SK-N-SH (cell line): ENCODE measurements at regions not wholly inside any gene's neighbourhood (a gene's known extent, or its start where the extent isn't known, plus 50 kb on each side); places are given as distances from the start of the nearest gene placed in this dataset.

ENCODE experiments used
- CTCF ChIA-PET: fragments of 300-600, 350-600 bp; formaldehyde crosslinking; extraction: SDS; loops from one replicate; lab custom pipeline; 2021; lab: Yijun Ruan, JAX
- POLR2A ChIA-PET: fragments of 350-600 bp; sonication (Branson Sonifier 250); formaldehyde crosslinking; extraction: SDS; loops from one replicate; lab custom pipeline; 2020; ENCODE audit warnings: antibody characterized with exemption, inconsistent platforms; lab: Yijun Ruan, JAX
- DNase-seq: peaks from one replicate; pipeline ENCODE4 v3.0.0; 2012
- H2AFZ ChIP-seq: fragments of 200-600 bp; sonication (generic); 2 replicates; pipeline ENCODE4 v1.8.1; 2016; ENCODE audit warnings: antibody characterized with exemption, mild to moderate bottlenecking, low read depth
- H3F3A ChIP-seq: fragments of 200-600 bp; sonication (generic); replicated peaks from 2 replicates; pipeline ENCODE3; 2016; ENCODE audit warnings: antibody characterized with exemption, mild to moderate bottlenecking; ENCODE audit not compliant: insufficient read depth
- H3K27ac ChIP-seq, 2 experiments: fragments of 200-500 bp in 1 of 2; fragments of 200-600 bp in 1 of 2; sonication (Bioruptor generic) in 1 of 2; sonication (generic), shearing (Covaris generic) in 1 of 2; 2 replicates each; pipeline versions ENCODE4 v1.5.1 to v1.6.1; 2014 to 2016; ENCODE audit warnings: low read depth in 2 of 2, inconsistent platforms in 1 of 2, low read length in 1 of 2, mild to moderate bottlenecking in 1 of 2, mixed read lengths in 1 of 2
- H3K27me3 ChIP-seq: fragments of 200-600 bp; sonication (generic), shearing (Covaris generic); 2 replicates; pipeline ENCODE4 v1.6.1; 2016; ENCODE audit warnings: mixed run types; ENCODE audit not compliant: insufficient read depth
- H3K36me3 ChIP-seq, 2 experiments: fragments of 200-500 bp in 1 of 2; fragments of 200-600 bp in 1 of 2; sonication (Bioruptor generic) in 1 of 2; sonication (generic) in 1 of 2; replicated peaks in 1 of 2; 2 replicates each; pipeline versions ENCODE3 to v1.5.1; 2014 to 2016; ENCODE audit warnings: low read length in 1 of 2, mild to moderate bottlenecking in 1 of 2; ENCODE audit not compliant: insufficient read depth in 2 of 2, control insufficient read depth in 1 of 2
- H3K4me1 ChIP-seq, 2 experiments: fragments of 200-500 bp in 1 of 2; fragments of 200-600 bp in 1 of 2; sonication (Bioruptor generic) in 1 of 2; sonication (generic), shearing (Covaris generic) in 1 of 2; 2 replicates each; pipeline versions ENCODE4 v1.5.1 to v1.6.1; 2014 to 2016; ENCODE audit warnings: low read depth in 1 of 2, low read length in 1 of 2, mixed run types in 1 of 2; ENCODE audit not compliant: insufficient read depth in 2 of 2, control insufficient read depth in 1 of 2
- H3K4me2 ChIP-seq: fragments of 200-600 bp; sonication (generic), shearing (Covaris generic); 2 replicates; pipeline ENCODE4 v1.6.1; 2017; ENCODE audit warnings: mixed run types
- H3K4me3 ChIP-seq, 2 experiments: fragments of 200-500 bp in 1 of 2; fragments of 200-600 bp in 1 of 2; sonication (Bioruptor generic) in 1 of 2; sonication (generic), shearing (Covaris generic) in 1 of 2; 2 replicates each; pipeline versions ENCODE4 v1.5.1 to v1.8.1; 2014 to 2016; ENCODE audit warnings: low read depth in 2 of 2, inconsistent platforms in 1 of 2, low read length in 1 of 2, mild to moderate bottlenecking in 1 of 2, mixed read lengths in 1 of 2, moderate library complexity in 1 of 2
- H3K79me2 ChIP-seq: fragments of 200-600 bp; sonication (generic); 2 replicates; pipeline ENCODE4 v1.8.1; 2017; ENCODE audit warnings: mild to moderate bottlenecking; ENCODE audit not compliant: insufficient read depth
- H3K9ac ChIP-seq: fragments of 200-600 bp; sonication (generic); 2 replicates; pipeline ENCODE4 v1.6.1; 2017; ENCODE audit warnings: mixed run types
- H3K9me2 ChIP-seq: fragments of 200-600 bp; sonication (generic); 2 replicates; pipeline ENCODE4 v1.6.1; 2017; ENCODE audit warnings: mixed run types
- H3K9me3 ChIP-seq: fragments of 200-600 bp; sonication (generic); 2 replicates; pipeline ENCODE4 v1.6.1; 2017; ENCODE audit warnings: mixed run types, mild to moderate bottlenecking, moderate library complexity
- H4K20me1 ChIP-seq: fragments of 200-600 bp; sonication (generic); 2 replicates; pipeline ENCODE4 v1.6.1; 2017; ENCODE audit warnings: mild to moderate bottlenecking, mixed run types; ENCODE audit not compliant: insufficient read depth
- ELF1 ChIP-seq: IDR thresholded peaks from 2 replicates; pipeline ENCODE4 v1.4.0; 2012
- EZH2phosphoT487 ChIP-seq: fragments of 200-600 bp; sonication (generic); IDR thresholded peaks from 2 replicates; pipeline ENCODE4 v1.6.1; 2017; ENCODE audit warnings: low read depth, mixed run types, mild to moderate bottlenecking, antibody characterized with exemption, moderate library complexity, borderline replicate concordance
- FOXM1 ChIP-seq: IDR thresholded peaks from 2 replicates; pipeline ENCODE4 v1.4.0; 2012; ENCODE audit warnings: low read depth, mild to moderate bottlenecking
- GATA2 ChIP-seq: sonication (generic); formaldehyde crosslinking; IDR thresholded peaks from 2 replicates; pipeline ENCODE4 v1.5.0; 2020; ENCODE audit warnings: mild to moderate bottlenecking, missing genetic modification reagents
- MEF2A ChIP-seq: IDR thresholded peaks from 2 replicates; pipeline ENCODE4 v1.4.0; 2012; ENCODE audit warnings: low read depth, borderline replicate concordance
- MXI1 ChIP-seq: IDR thresholded peaks from 2 replicates; pipeline ENCODE4 v1.6.1; 2012; ENCODE audit warnings: mild to moderate bottlenecking, low read depth, low read length, improper control_type of control experiment
- NFIC ChIP-seq: IDR thresholded peaks from 2 replicates; pipeline ENCODE4 v1.4.0; 2012; ENCODE audit warnings: borderline replicate concordance
- NRF1 ChIP-seq: IDR thresholded peaks from 2 replicates; pipeline ENCODE4 v1.6.1; 2012; ENCODE audit warnings: low read depth, mild to moderate bottlenecking, low read length
- POLR2AphosphoS5 ChIP-seq: IDR thresholded peaks from 2 replicates; pipeline ENCODE4 v1.6.1; 2012; ENCODE audit warnings: low read depth, low read length
- RAD21 ChIP-seq: IDR thresholded peaks from 2 replicates; pipeline ENCODE4 v1.6.1; 2012; ENCODE audit warnings: mild to moderate bottlenecking, low read length
- SMC3 ChIP-seq: IDR thresholded peaks from 2 replicates; pipeline ENCODE4 v1.6.1; 2012; ENCODE audit warnings: low read depth, low read length, improper control_type of control experiment
- TAF1 ChIP-seq: IDR thresholded peaks from 2 replicates; pipeline ENCODE4 v1.6.1; 2012; ENCODE audit warnings: low read depth, mild to moderate bottlenecking, low read length, moderate library complexity, borderline replicate concordance
- TEAD4 ChIP-seq: IDR thresholded peaks from 2 replicates; pipeline ENCODE4 v1.4.0; 2012; ENCODE audit warnings: mild to moderate bottlenecking, borderline replicate concordance; ENCODE audit not compliant: insufficient read depth
- YY1 ChIP-seq: IDR thresholded peaks from 2 replicates; pipeline ENCODE4 v1.4.0; 2012; ENCODE audit warnings: low read depth, mild to moderate bottlenecking
- WGBS: methylation state at CpG from one replicate; pipeline ENCODE4 v1.1.6; 2017; ENCODE audit warnings: low lambda C conversion rate; 5-methylcytosine and 5-hydroxymethylcytosine counted together
- TF ChIP-seq, protein P1 (sequence below): IDR thresholded peaks from 2 replicates; pipeline ENCODE4 v1.4.0; 2012; ENCODE audit warnings: low read depth
- TF ChIP-seq, protein P2 (sequence below): IDR thresholded peaks from 2 replicates; pipeline ENCODE4 v1.6.1; 2012; ENCODE audit warnings: mild to moderate bottlenecking, low read depth, low read length, moderate library complexity
- TF ChIP-seq, protein P3 (sequence below): fragments of 150-350 bp; IDR thresholded peaks from 2 replicates; pipeline ENCODE4 v1.6.1; 2017; ENCODE audit warnings: antibody characterized with exemption, low read length, low read depth, borderline replicate concordance

DNA sequence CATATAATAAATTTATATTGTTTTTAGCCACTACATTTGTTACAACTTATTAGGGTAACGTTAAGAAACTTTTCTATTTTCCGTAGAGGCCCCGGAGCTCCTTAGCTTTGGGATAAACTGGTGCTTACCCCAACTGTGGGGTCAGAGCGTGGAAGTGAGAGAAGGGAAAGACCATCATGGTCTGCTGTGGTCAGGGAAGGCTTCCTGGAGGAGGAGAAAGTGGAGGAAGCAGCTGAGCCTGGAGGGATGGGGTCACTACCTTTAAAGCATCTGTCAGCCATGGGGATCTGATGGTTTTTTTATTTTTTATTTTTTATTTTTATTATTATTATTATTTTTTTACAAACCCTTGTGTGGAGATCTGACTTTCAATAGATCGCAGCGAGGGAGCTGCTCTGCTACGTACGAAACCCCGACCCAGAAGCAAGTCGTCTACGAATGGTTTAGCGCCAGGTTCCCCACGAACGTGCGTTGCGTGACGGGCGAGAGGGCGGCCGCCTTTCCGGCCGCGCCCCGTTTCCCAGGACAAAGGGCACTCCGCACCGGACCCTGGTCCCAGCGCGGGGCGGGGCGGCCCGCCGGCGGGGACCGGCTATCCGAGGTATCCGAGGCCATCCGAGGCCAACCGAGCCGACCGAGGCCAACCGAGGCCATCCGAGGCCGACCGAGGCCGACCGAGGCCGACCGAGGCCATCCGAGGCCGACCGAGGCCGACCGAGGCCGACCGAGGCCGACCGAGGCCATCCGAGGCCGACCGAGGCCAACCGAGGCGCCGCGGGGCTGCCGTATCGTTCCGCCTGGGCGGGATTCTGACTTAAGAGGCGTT, 1101.2 kb upstream of the TMEM132C start:
- ChIA-PET POLR2A (interaction anchor here (0.7 to 2.0 kb wide), 2 partner anchors 20 to 1082 kb away, joined by 3 to 8 read pairs; no protein-coding TSS in a partner anchor), CTCF (interaction anchor here (1.2 kb wide), 1 partner anchor 57 kb away, joined by 3 read pairs; no protein-coding TSS in a partner anchor)
- peak overlapping the region; percentile 41 to 56; a peak in 3 of 4 replicates for H3K4me3 ChIP-seq
- 0 out of 2 replicates have a peak overlapping the region, but pooled peaks have one; percentile 46 for H2AFZ ChIP-seq
- no peaks in the 10 kb centered on the region for H3K36me3 ChIP-seq
- no peaks in the 10 kb centered on the region; a peak in 1 of 4 replicates for H3K4me1 ChIP-seq
- peak; percentile 95 for DNase-seq
- TF ChIP-seq MXI1 (no peak), GATA2 (CRISPR knock-in tag) (no peak), YY1 (no peak), SMC3 (no peak), FOXM1 (no peak), NFIC (no peak), MEF2A (no peak), TAF1 (no peak), POLR2AphosphoS5 (no peak), EZH2phosphoT487 (no peak), ELF1 (no peak), TEAD4 (no peak), NRF1 (no peak), RAD21 (no peak)
- TF ChIP-seq, protein P1, sequence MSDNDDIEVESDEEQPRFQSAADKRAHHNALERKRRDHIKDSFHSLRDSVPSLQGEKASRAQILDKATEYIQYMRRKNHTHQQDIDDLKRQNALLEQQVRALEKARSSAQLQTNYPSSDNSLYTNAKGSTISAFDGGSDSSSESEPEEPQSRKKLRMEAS = no peak
- TF ChIP-seq, protein P2, sequence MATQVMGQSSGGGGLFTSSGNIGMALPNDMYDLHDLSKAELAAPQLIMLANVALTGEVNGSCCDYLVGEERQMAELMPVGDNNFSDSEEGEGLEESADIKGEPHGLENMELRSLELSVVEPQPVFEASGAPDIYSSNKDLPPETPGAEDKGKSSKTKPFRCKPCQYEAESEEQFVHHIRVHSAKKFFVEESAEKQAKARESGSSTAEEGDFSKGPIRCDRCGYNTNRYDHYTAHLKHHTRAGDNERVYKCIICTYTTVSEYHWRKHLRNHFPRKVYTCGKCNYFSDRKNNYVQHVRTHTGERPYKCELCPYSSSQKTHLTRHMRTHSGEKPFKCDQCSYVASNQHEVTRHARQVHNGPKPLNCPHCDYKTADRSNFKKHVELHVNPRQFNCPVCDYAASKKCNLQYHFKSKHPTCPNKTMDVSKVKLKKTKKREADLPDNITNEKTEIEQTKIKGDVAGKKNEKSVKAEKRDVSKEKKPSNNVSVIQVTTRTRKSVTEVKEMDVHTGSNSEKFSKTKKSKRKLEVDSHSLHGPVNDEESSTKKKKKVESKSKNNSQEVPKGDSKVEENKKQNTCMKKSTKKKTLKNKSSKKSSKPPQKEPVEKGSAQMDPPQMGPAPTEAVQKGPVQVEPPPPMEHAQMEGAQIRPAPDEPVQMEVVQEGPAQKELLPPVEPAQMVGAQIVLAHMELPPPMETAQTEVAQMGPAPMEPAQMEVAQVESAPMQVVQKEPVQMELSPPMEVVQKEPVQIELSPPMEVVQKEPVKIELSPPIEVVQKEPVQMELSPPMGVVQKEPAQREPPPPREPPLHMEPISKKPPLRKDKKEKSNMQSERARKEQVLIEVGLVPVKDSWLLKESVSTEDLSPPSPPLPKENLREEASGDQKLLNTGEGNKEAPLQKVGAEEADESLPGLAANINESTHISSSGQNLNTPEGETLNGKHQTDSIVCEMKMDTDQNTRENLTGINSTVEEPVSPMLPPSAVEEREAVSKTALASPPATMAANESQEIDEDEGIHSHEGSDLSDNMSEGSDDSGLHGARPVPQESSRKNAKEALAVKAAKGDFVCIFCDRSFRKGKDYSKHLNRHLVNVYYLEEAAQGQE = no peak
- TF ChIP-seq, protein P3, sequence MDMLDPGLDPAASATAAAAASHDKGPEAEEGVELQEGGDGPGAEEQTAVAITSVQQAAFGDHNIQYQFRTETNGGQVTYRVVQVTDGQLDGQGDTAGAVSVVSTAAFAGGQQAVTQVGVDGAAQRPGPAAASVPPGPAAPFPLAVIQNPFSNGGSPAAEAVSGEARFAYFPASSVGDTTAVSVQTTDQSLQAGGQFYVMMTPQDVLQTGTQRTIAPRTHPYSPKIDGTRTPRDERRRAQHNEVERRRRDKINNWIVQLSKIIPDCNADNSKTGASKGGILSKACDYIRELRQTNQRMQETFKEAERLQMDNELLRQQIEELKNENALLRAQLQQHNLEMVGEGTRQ = no peak
- H3K4me2 ChIP-seq = peak overlapping the region; percentile 19; the same call in 1 of the 2 replicates
- no peaks in the 10 kb centered on the region for H4K20me1 ChIP-seq
- H3K9me2 ChIP-seq = no peaks in the 10 kb centered on the region
- H3K27me3 ChIP-seq = no peaks in the 10 kb centered on the region
- H3F3A ChIP-seq = no peaks in the 10 kb centered on the region
- H3K27ac ChIP-seq = peak overlapping the region in 1 of 2 experiments; percentile 64; a peak in 2 of 4 replicates
- H3K79me2 ChIP-seq = no peaks in the 10 kb centered on the region
- no peaks in the 10 kb centered on the region for H3K9me3 ChIP-seq
- H3K9ac ChIP-seq = peak overlapping the region; percentile 68
- WGBS = 17% methylated on average over 27 of the region's 69 CpGs
